ENCODE measurements at regions not wholly inside any gene's neighbourhood (a gene's known extent, or its start where the extent isn't known, plus 50 kb on each side); places are given as distances from the start of the nearest gene placed in this dataset.

GRCh38 chr17:33765871-33766270 lies 472.8 kb upstream of the ASIC2 start:
- H3K79me2 ChIP-seq (ENCODE audit: insufficient read depth, low read length): no peaks in the 10 kb centered on the region
- in situ Hi-C loops (cut with HindIII; ENCODE audit: extremely low pct_ligation_motif_present, low pct_unique_long_range_greater_than_20kb): no loop called here
- POLR2A ChIA-PET: no interaction called here

More at GRCh38 chr17:33765871-33766270, 472.8 kb upstream of the ASIC2 start:
- no peak for TF ChIP-seq HDAC6 (IDR thresholded peaks at IDR 0.05; ENCODE audit: low read depth, low read length)
- TF ChIP-seq PRDM4 (CRISPR knock-in tag; IDR thresholded peaks at IDR 0.05; ENCODE audit: borderline replicate concordance): no peak
- TF ChIP-seq ZNF468 (CRISPR knock-in tag; IDR thresholded peaks at IDR 0.05): no peak
- no peak for TF ChIP-seq HHEX (CRISPR knock-in tag; IDR thresholded peaks at IDR 0.05)
- no peak for TF ChIP-seq ATF1 (CRISPR knock-in tag; IDR thresholded peaks at IDR 0.05)
- TF ChIP-seq ZNF800 (CRISPR knock-in tag; IDR thresholded peaks at IDR 0.05): no peak
- TF ChIP-seq ZNF530 (CRISPR knock-in tag; IDR thresholded peaks at IDR 0.05; ENCODE audit: low read depth): no peak
- no peak for TF ChIP-seq NFKBIZ (CRISPR knock-in tag; IDR thresholded peaks at IDR 0.05)
- TF ChIP-seq HOXA7 (CRISPR knock-in tag; IDR thresholded peaks at IDR 0.05): no peak
- no peak for TF ChIP-seq KDM6A (CRISPR knock-in tag; IDR thresholded peaks at IDR 0.05; ENCODE audit: low read depth)
- no peak for TF ChIP-seq PAX8 (CRISPR knock-in tag; IDR thresholded peaks at IDR 0.05; ENCODE audit: borderline replicate concordance)
- TF ChIP-seq ATF2 (CRISPR knock-in tag; IDR thresholded peaks at IDR 0.05): no peak
- no peak for TF ChIP-seq RELA (CRISPR knock-in tag; IDR thresholded peaks at IDR 0.05)
- TF ChIP-seq ZFP1 (CRISPR knock-in tag; IDR thresholded peaks at IDR 0.05): no peak
- no peak for TF ChIP-seq MAFK (conservative IDR thresholded peaks at IDR 0.05 in 1 of 2, IDR thresholded peaks at IDR 0.05 in 1 of 2; ENCODE audit: low read length in 2 of 2)
- H3K4me2 ChIP-seq (ENCODE audit: low read depth, low read length): no peak overlapping the region
- DNase-seq (ENCODE audit: low spot score): no peak
- H3K36me3 ChIP-seq (replicated peaks in 1 of 2; ENCODE audit: control insufficient read depth in 1 of 2, insufficient read depth in 2 of 2, low read length in 2 of 2): no peaks in the 10 kb centered on the region
- 0% methylated on average over 1 of the region's 1 CpG for WGBS (ENCODE audit: low lambda C conversion rate)
- no peaks in the 10 kb centered on the region for H3K4me1 ChIP-seq (ENCODE audit: insufficient read depth, low read length)
- H3K9ac ChIP-seq (ENCODE audit: insufficient read depth, low read depth, low read length): no peak overlapping the region
- H4K20me1 ChIP-seq (ENCODE audit: insufficient read depth, low read length): no peaks in the 10 kb centered on the region
- intact Hi-C loops (cut with micrococcal nuclease; ENCODE audit: unreplicated experiment): no loop called here
- no peak for FAIRE-seq
- H3K27ac ChIP-seq (ENCODE audit: extremely low read length, insufficient read depth, low read length): no peak overlapping the region
- H3K9me3 ChIP-seq (ENCODE audit: low read length): no peaks in the 10 kb centered on the region
- H3K27me3 ChIP-seq (ENCODE audit: control insufficient read depth in 1 of 2, insufficient read depth in 2 of 2, low read length in 2 of 2): no peaks in the 10 kb centered on the region; a peak in 1 of 5 replicates
- ATAC-seq: no peak
- no TSS peak for BruUV-seq (replicated peaks)
- CTCF ChIA-PET (ENCODE audit: low intra/inter-chr PET ratio, low total read pairs): no interaction called here
- no peak overlapping the region for H2AFZ ChIP-seq (ENCODE audit: low read length)
- H3K4me3 ChIP-seq (replicated peaks in 1 of 3; ENCODE audit: insufficient read depth in 1 of 3, low read depth in 2 of 3, low read length in 3 of 3): no peak overlapping the region

Measured in HepG2 (cell line).